HepG2 (cell line): ENCODE measurements at regions not wholly inside any gene's neighbourhood (a gene's known extent, or its start where the extent isn't known, plus 50 kb on each side); places are given as distances from the start of the nearest gene placed in this dataset.

Source experiments
- ATAC-seq: fragments of 200-7000 bp; cut with Tn5 transposase; 3 replicates; pipeline ENCODE4 v1.9.1; 2020; ENCODE audit warnings: mild to moderate bottlenecking, moderate library complexity
- BruUV-seq: library from RNA; stranded (reverse); fragments of 400-500 nt; replicated peaks from 2 replicates; lab custom pipeline; 2021; lab: Mats Ljungman, UMichigan
- CTCF ChIA-PET: fragments of 300-600 bp; formaldehyde crosslinking; extraction: SDS; loops from one replicate; lab custom pipeline; 2021; ENCODE audit warnings: low total read pairs, inconsistent platforms, low intra/inter-chr PET ratio; lab: Yijun Ruan, JAX
- POLR2A ChIA-PET: fragments of 350-600 bp; sonication (Branson Sonifier 250); formaldehyde crosslinking; loops from one replicate; lab custom pipeline; 2020; ENCODE audit warnings: antibody characterized with exemption, inconsistent platforms; lab: Yijun Ruan, JAX
- DNase-seq: peaks from one replicate; pipeline ENCODE4 v3.0.0-alpha.2; 2015; ENCODE audit warnings: low spot score
- FAIRE-seq: peaks from 3 replicates; lab custom pipeline; 2011; peaks lifted over from hg19 to GRCh38; lab: Jason Lieb, UNC
- H2AFZ ChIP-seq: one replicate; pipeline ENCODE4 v1.6.1; 2011; ENCODE audit warnings: low read length, inconsistent platforms
- H3K27ac ChIP-seq: fragments of 300-600 bp; 3 replicates; pipeline ENCODE4 v1.8.0; 2011; ENCODE audit warnings: mixed run types, mild to moderate bottlenecking, mixed read lengths, low read length, inconsistent platforms; ENCODE audit not compliant: insufficient read depth; ENCODE audit errors: extremely low read length
- H3K27me3 ChIP-seq, 2 experiments: fragments of 200-600 bp in 1 of 2; 2 replicates in 1 of 2; 3 replicates in 1 of 2; pipeline versions ENCODE4 v1.6.0 to v1.8.0; 2011; ENCODE audit warnings: low read length in 2 of 2, mild to moderate bottlenecking in 2 of 2, moderate library complexity in 2 of 2, inconsistent platforms in 1 of 2; ENCODE audit not compliant: insufficient read depth in 2 of 2, control insufficient read depth in 1 of 2
- H3K36me3 ChIP-seq, 2 experiments: fragments of 200-600 bp in 1 of 2; replicated peaks in 1 of 2; 2 replicates in 1 of 2; 3 replicates in 1 of 2; pipeline versions ENCODE4 v1.5.1 to v1.8.0; 2011; ENCODE audit warnings: low read length in 2 of 2, inconsistent platforms in 1 of 2; ENCODE audit not compliant: insufficient read depth in 2 of 2, control insufficient read depth in 1 of 2
- H3K4me1 ChIP-seq: 2 replicates; pipeline ENCODE4 v1.5.1; 2012; ENCODE audit warnings: low read length, inconsistent platforms; ENCODE audit not compliant: insufficient read depth
- H3K4me2 ChIP-seq: 2 replicates; pipeline ENCODE4 v1.6.0; 2011; ENCODE audit warnings: low read depth, low read length, inconsistent platforms
- H3K4me3 ChIP-seq, 3 experiments: fragments of 200-600 bp in 1 of 3; sonication (generic), shearing (Covaris generic) in 1 of 3; replicated peaks in 1 of 3; 2 replicates each; pipeline ENCODE4 v1.5.1; 2011 to 2016; ENCODE audit warnings: low read length in 3 of 3, inconsistent platforms in 2 of 3, low read depth in 2 of 3, mild to moderate bottlenecking in 2 of 3, control low read depth in 1 of 3, mixed read lengths in 1 of 3; ENCODE audit not compliant: insufficient read depth in 1 of 3
- H3K79me2 ChIP-seq: one replicate; pipeline ENCODE4 v1.6.1; 2011; ENCODE audit warnings: low read length, inconsistent platforms; ENCODE audit not compliant: insufficient read depth
- H3K9ac ChIP-seq: 2 replicates; pipeline ENCODE4 v1.6.0; 2011; ENCODE audit warnings: mild to moderate bottlenecking, low read depth, low read length, inconsistent platforms; ENCODE audit not compliant: insufficient read depth
- H3K9me3 ChIP-seq: 2 replicates; pipeline ENCODE4 v1.5.1; 2012; ENCODE audit warnings: mild to moderate bottlenecking, low read length
- H4K20me1 ChIP-seq: 2 replicates; pipeline ENCODE4 v1.6.0; 2011; ENCODE audit warnings: inconsistent platforms, mild to moderate bottlenecking, low read length, moderate library complexity; ENCODE audit not compliant: insufficient read depth
- CBX2 ChIP-seq, 2 experiments: fragments of 200-600 bp in 1 of 2; sonication (generic); formaldehyde crosslinking in 1 of 2; IDR thresholded peaks; 2 replicates each; pipeline versions ENCODE4 v1.7.0 to v1.8.1; 2018 to 2022; ENCODE audit warnings: low read depth in 2 of 2, low read length in 1 of 2, mild to moderate bottlenecking in 1 of 2, missing genetic modification reagents in 1 of 2
- CEBPB ChIP-seq: IDR thresholded peaks from 2 replicates; pipeline ENCODE4 v1.6.1; 2011; ENCODE audit warnings: low read depth, low read length, improper control_type of control experiment, borderline replicate concordance
- HOXA7 ChIP-seq: sonication (generic); formaldehyde crosslinking; IDR thresholded peaks from 2 replicates; pipeline ENCODE4 v1.8.1; 2022; ENCODE audit warnings: mild to moderate bottlenecking, missing genetic modification reagents, moderate library complexity
- KLF12 ChIP-seq: sonication (generic); formaldehyde crosslinking; IDR thresholded peaks from 2 replicates; pipeline ENCODE4 v1.4.0; 2020; ENCODE audit warnings: missing genetic modification reagents, borderline replicate concordance
- MAFG ChIP-seq: sonication (generic); formaldehyde crosslinking; IDR thresholded peaks from 2 replicates; pipeline ENCODE4 v1.5.1; 2020; ENCODE audit warnings: mild to moderate bottlenecking, missing genetic modification reagents
- PRDM10 ChIP-seq: sonication (generic); formaldehyde crosslinking; IDR thresholded peaks from 2 replicates; pipeline ENCODE4 v1.4.0; 2020; ENCODE audit warnings: low read depth, missing genetic modification reagents
- SIN3B ChIP-seq: fragments of 150-350 bp; IDR thresholded peaks from 2 replicates; pipeline ENCODE4 v1.6.1; 2014; ENCODE audit warnings: low read length
- SP5 ChIP-seq: IDR thresholded peaks from 2 replicates; pipeline ENCODE4 v1.6.1; 2016; ENCODE audit warnings: low read depth, borderline replicate concordance
- THAP9 ChIP-seq: sonication (generic); formaldehyde crosslinking; IDR thresholded peaks from 2 replicates; pipeline ENCODE4; 2020; ENCODE audit warnings: missing genetic modification reagents, mild to moderate bottlenecking, borderline replicate concordance
- ZNF12 ChIP-seq: sonication (generic); formaldehyde crosslinking; IDR thresholded peaks from 2 replicates; pipeline ENCODE4 v1.5.0; 2020; ENCODE audit warnings: missing genetic modification reagents
- ZNF234 ChIP-seq: sonication (generic); formaldehyde crosslinking; conservative IDR thresholded peaks from 2 replicates; pipeline ENCODE4 v1.5.1; 2020; ENCODE audit warnings: mild to moderate bottlenecking, missing genetic modification reagents
- ZNF263 ChIP-seq: sonication (generic); formaldehyde crosslinking; IDR thresholded peaks from 2 replicates; pipeline ENCODE4 v1.4.0; 2020; ENCODE audit warnings: missing genetic modification reagents
- ZNF432 ChIP-seq: sonication (generic); formaldehyde crosslinking; IDR thresholded peaks from 2 replicates; pipeline ENCODE4 v1.5.0; 2020; ENCODE audit warnings: missing genetic modification reagents, mild to moderate bottlenecking, borderline replicate concordance
- ZNF878 ChIP-seq: sonication (generic); formaldehyde crosslinking; IDR thresholded peaks from 2 replicates; pipeline ENCODE4 v1.8.1; 2023; ENCODE audit warnings: mild to moderate bottlenecking, missing genetic modification reagents, moderate library complexity
- WGBS: methylation state at CpG from one replicate; pipeline ENCODE4 v1.1.6; 2017; ENCODE audit warnings: low lambda C conversion rate; 5-methylcytosine and 5-hydroxymethylcytosine counted together
- in situ Hi-C: cut with HindIII; loops from 2 replicates; pipeline ENCODE4 v1.10.0; 2017; ENCODE audit warnings: low pct_unique_long_range_greater_than_20kb; ENCODE audit not compliant: extremely low pct_ligation_motif_present
- intact Hi-C: fragments of 100-400 bp; cut with micrococcal nuclease; formaldehyde crosslinking; loops from one replicate; pipeline ENCODE4 v1.10.0; 2022; ENCODE audit not compliant: unreplicated experiment

GRCh38 chr2:156196031-156196430 is 136.5 kb downstream of the NR4A2 start:
- Histone ChIP-seq H3K4me2 (no peak overlapping the region), H3K4me1 (0 out of 2 replicates have a peak, but pooled peaks cover under 1% of the 10 kb centered on the region), H3K9ac (no peak overlapping the region), H3K27me3 (no peaks in the 10 kb centered on the region), H3K9me3 (no peaks in the 10 kb centered on the region), H4K20me1 (no peaks in the 10 kb centered on the region), H3K4me3 (no peak overlapping the region), H2AFZ (no peak overlapping the region), H3K79me2 (no peaks in the 10 kb centered on the region), H3K27ac (no peak overlapping the region), H3K36me3 (no peaks in the 10 kb centered on the region)
- POLR2A ChIA-PET = no interaction called here
- ATAC-seq = no peak
- no peak for DNase-seq
- BruUV-seq = no TSS peak
- 20% methylated on average over 1 of the region's 1 CpG for WGBS
- no peak for TF ChIP-seq THAP9 (CRISPR knock-in tag)
- TF ChIP-seq ZNF878 (CRISPR knock-in tag) = no peak
- no peak for TF ChIP-seq HOXA7 (CRISPR knock-in tag)
- no peak for TF ChIP-seq CEBPB
- TF ChIP-seq ZNF432 (CRISPR knock-in tag) = no peak
- TF ChIP-seq ZNF234 (CRISPR knock-in tag) = no peak
- no peak for FAIRE-seq
- in situ Hi-C loops (no loop called here), intact Hi-C loops (no loop called here)
- CTCF ChIA-PET = no interaction called here

- Histone ChIP-seq H3K27me3 (no peaks in the 10 kb centered on the region), H4K20me1 (no peaks in the 10 kb centered on the region), H3K4me1 (peaks cover 22% of the 10 kb centered on the region), H3K9me3 (no peaks in the 10 kb centered on the region), H3K27ac (no peak overlapping the region), H3K36me3 (no peaks in the 10 kb centered on the region)
- intact Hi-C loops (no loop called here), in situ Hi-C loops (no loop called here)
- no peak for ATAC-seq
- CTCF ChIA-PET = no interaction called here
- BruUV-seq = no TSS peak
- TF ChIP-seq PRDM10 (no peak), MAFG (CRISPR knock-in tag) (no peak), CBX2 (IDR thresholded peaks at IDR 0.05; ENCODE audit: low read depth, low read length) (no peak), CBX2 (CRISPR knock-in tag; IDR thresholded peaks at IDR 0.05; ENCODE audit: low read depth) (no peak), SIN3B (no peak), ZNF263 (CRISPR knock-in tag) (no peak), ZNF12 (CRISPR knock-in tag) (no peak), KLF12 (CRISPR knock-in tag) (no peak), SP5 (CRISPR knock-in tag) (no peak)
- TF ChIP-seq, all 625 proteins: peak for 0
- DNase-seq (no peak), FAIRE-seq (no peak)
- H3K4me3 ChIP-seq = no peak overlapping the region
- H2AFZ ChIP-seq = no peak overlapping the region
- POLR2A ChIA-PET = no interaction called here
- H3K4me2 ChIP-seq = no peak overlapping the region
- no peak overlapping the region for H3K9ac ChIP-seq
- H3K79me2 ChIP-seq = no peaks in the 10 kb centered on the region
These were observed 140.1 kb downstream of the NR4A2 start for GRCh38 chr2:156192468-156192867.
